ENCODE measurements at regions not wholly inside any gene's neighbourhood (a gene's known extent, or its start where the extent isn't known, plus 50 kb on each side); places are given as distances from the start of the nearest gene placed in this dataset.
"Not testable (repeated sequence)": the region's sequence is repeated elsewhere in the genome, so short reads cannot be mapped to it uniquely, and the experiment has no call there.

- no peak for DNase-seq
Measured at GRCh38 chr2:34656632-34657031, 1057.5 kb upstream of the FAM98A start.

- no peak for DNase-seq
Measured at GRCh38 chr2:34652636-34653035, 1053.5 kb upstream of the FAM98A start.

- DNase-seq: no peak
Measured at GRCh38 chr2:34646901-34647300, 1047.8 kb upstream of the FAM98A start.

- DNase-seq: no peak
Measured at GRCh38 chr2:34632327-34632726, 1033.2 kb upstream of the FAM98A start.

GRCh38 chr2:34627003-34627402 lies 1027.9 kb upstream of the FAM98A start:
- DNase-seq: no peak

GRCh38 chr2:34604164-34604563 lies 1005.1 kb upstream of the FAM98A start:
- DNase-seq: no peak

- DNase-seq: no peak
Measured at GRCh38 chr2:34602262-34602661, 1003.2 kb upstream of the FAM98A start.

- DNase-seq: no peak
Measured at GRCh38 chr2:34601561-34601960, 1002.5 kb upstream of the FAM98A start.

GRCh38 chr2:34578641-34579040 lies 979.5 kb upstream of the FAM98A start:
- no peak for DNase-seq

- peak in 1 of 3 experiments; percentile 52 for DNase-seq
Measured at GRCh38 chr2:34570266-34570872, 971.3 kb upstream of the FAM98A start.

- DNase-seq: no peak
Measured at GRCh38 chr2:34567128-34567527, 968.0 kb upstream of the FAM98A start.

GRCh38 chr2:34552337-34552736 lies 953.2 kb upstream of the FAM98A start:
- no peak for DNase-seq

- no peak for DNase-seq
Measured at GRCh38 chr2:34549710-34550345, 950.7 kb upstream of the FAM98A start.

- no peak for DNase-seq
Measured at GRCh38 chr2:34547900-34548299, 948.8 kb upstream of the FAM98A start.

- no peak for DNase-seq
Measured at GRCh38 chr2:34547340-34547739, 948.2 kb upstream of the FAM98A start.

GRCh38 chr2:34545486-34546136 lies 946.5 kb upstream of the FAM98A start:
- no peak for DNase-seq

GRCh38 chr2:34534761-34535160 lies 935.7 kb upstream of the FAM98A start:
- DNase-seq: no peak

- no peak for DNase-seq
Measured at GRCh38 chr2:34534341-34534740, 935.2 kb upstream of the FAM98A start.

- no peak for DNase-seq
Measured at GRCh38 chr2:34533585-34534183, 934.6 kb upstream of the FAM98A start.

- DNase-seq: no peak
Measured at GRCh38 chr2:34529965-34530364, 930.9 kb upstream of the FAM98A start.

GRCh38 chr2:34523958-34524514 lies 924.9 kb upstream of the FAM98A start:
- DNase-seq: no peak

GRCh38 chr2:34519659-34520058 lies 920.6 kb upstream of the FAM98A start:
- DNase-seq: no peak

- no peak for DNase-seq
Measured at GRCh38 chr2:34498561-34498960, 899.5 kb upstream of the FAM98A start.

GRCh38 chr2:34494192-34494591 lies 895.1 kb upstream of the FAM98A start:
- not testable (repeated sequence) for DNase-seq

Measured in NCI-H1417 (cell line).